ENCODE measurements at regions not wholly inside any gene's neighbourhood (a gene's known extent, or its start where the extent isn't known, plus 50 kb on each side); places are given as distances from the start of the nearest gene placed in this dataset.

GRCh38 chr18:43642727-43643330 is 365.5 kb upstream of the SYT4 start:
- TF ChIP-seq POLR2A (IDR thresholded peaks at IDR 0.05): no peak
- no peak for TF ChIP-seq CTCF (IDR thresholded peaks at IDR 0.05 in 4 of 5, conservative IDR thresholded peaks at IDR 0.05 in 1 of 5)
